Activated B cell treated with CpG ODN at 0.5 μM for 24 hours (primary cell): ENCODE measurements at regions not wholly inside any gene's neighbourhood (a gene's known extent, or its start where the extent isn't known, plus 50 kb on each side); places are given as distances from the start of the nearest gene placed in this dataset.

Experiments used
- ATAC-seq: fragments of 200-7000 bp; cut with Tn5 transposase; one replicate; pipeline ENCODE4 v1.10.0; 2021; ENCODE audit warnings: low read depth, mild to moderate bottlenecking, moderate library complexity
- CTCF ChIA-PET: fragments of 350-600 bp; sonication (Branson Sonifier 250); formaldehyde crosslinking; loops from one replicate; lab custom pipeline; 2021; ENCODE audit warnings: antibody characterized with exemption; lab: Charles Lee
- POLR2A ChIA-PET: fragments of 350-600 bp; sonication (Branson Sonifier 250); formaldehyde crosslinking; loops from one replicate; lab custom pipeline; 2021; ENCODE audit warnings: antibody characterized with exemption; lab: Charles Lee
- DNase-seq: peaks from one replicate; pipeline ENCODE4 v3.0.0; 2022
- H3K27ac Mint-ChIP-seq: one replicate; pipeline ENCODE4 v1.8.0; 2020; ENCODE audit warnings: mixed read lengths
- H3K27me3 Mint-ChIP-seq: one replicate; pipeline ENCODE4 v1.8.0; 2021; ENCODE audit warnings: mixed read lengths
- H3K36me3 Mint-ChIP-seq: one replicate; pipeline ENCODE4 v1.8.0; 2021; ENCODE audit warnings: low read depth, mixed read lengths
- H3K4me1 Mint-ChIP-seq: one replicate; pipeline ENCODE4 v1.8.0; 2021; ENCODE audit warnings: mixed read lengths
- H3K4me3 Mint-ChIP-seq: one replicate; pipeline ENCODE4 v1.8.0; 2020; ENCODE audit warnings: mild to moderate bottlenecking, mixed read lengths
- H3K9me3 Mint-ChIP-seq: one replicate; pipeline ENCODE4 v1.8.0; 2020; ENCODE audit warnings: mixed read lengths
- CTCF ChIP-seq: fragments of 200-600 bp; IDR thresholded peaks from one replicate; pipeline ENCODE4 v1.8.0; 2022; ENCODE audit warnings: antibody characterized with exemption, mild to moderate bottlenecking
- intact Hi-C: fragments of 100-400 bp; cut with micrococcal nuclease; formaldehyde crosslinking; loops from one replicate; pipeline ENCODE4 v1.15.1; 2024

GRCh38 chr21:22201669-22202068 is 1203.5 kb downstream of the NCAM2 start:
- POLR2A ChIA-PET = no interaction called here

GRCh38 chr21:22209304-22209700 is 1211.1 kb downstream of the NCAM2 start:
- no peak for TF ChIP-seq CTCF
- ATAC-seq = no peak
- Mint-ChIP-seq H3K4me1 (no peaks in the 10 kb centered on the region), H3K9me3 (peaks cover 6% of the 10 kb centered on the region), H3K4me3 (no peak overlapping the region), H3K27ac (no peak overlapping the region), H3K27me3 (no peaks in the 10 kb centered on the region), H3K36me3 (no peaks in the 10 kb centered on the region)
- ChIA-PET CTCF (no interaction called here), POLR2A (no interaction called here)
- intact Hi-C loops = no loop called here
- no peak for DNase-seq

More at GRCh38 chr21:22201669-22202068, 1203.5 kb downstream of the NCAM2 start:
- H3K36me3 Mint-ChIP-seq = no peaks in the 10 kb centered on the region
- no peak for DNase-seq
- intact Hi-C loops = no loop called here
- H3K27ac Mint-ChIP-seq = no peak overlapping the region
- TF ChIP-seq CTCF = no peak
- H3K27me3 Mint-ChIP-seq = no peaks in the 10 kb centered on the region
- H3K9me3 Mint-ChIP-seq = no peaks in the 10 kb centered on the region
- H3K4me1 Mint-ChIP-seq = no peaks in the 10 kb centered on the region
- CTCF ChIA-PET = no interaction called here
- no peak overlapping the region for H3K4me3 Mint-ChIP-seq
- no peak for ATAC-seq

- Mint-ChIP-seq H3K27me3 (no peaks in the 10 kb centered on the region), H3K9me3 (peaks cover 6% of the 10 kb centered on the region), H3K4me1 (no peaks in the 10 kb centered on the region), H3K4me3 (no peak overlapping the region), H3K27ac (no peak overlapping the region), H3K36me3 (no peaks in the 10 kb centered on the region)
- ChIA-PET POLR2A (no interaction called here), CTCF (no interaction called here)
- TF ChIP-seq CTCF = no peak
- no peak for DNase-seq
- intact Hi-C loops = no loop called here
- no peak for ATAC-seq
Measured at GRCh38 chr21:22211943-22212342, 1213.7 kb downstream of the NCAM2 start.

GRCh38 chr21:22223385-22223784 is 1225.2 kb downstream of the NCAM2 start:
- POLR2A ChIA-PET = no interaction called here
- H3K27me3 Mint-ChIP-seq = no peaks in the 10 kb centered on the region
- CTCF ChIA-PET = no interaction called here
- H3K27ac Mint-ChIP-seq = no peak overlapping the region
- H3K4me1 Mint-ChIP-seq = peaks cover 1% of the 10 kb centered on the region
- peaks cover 2% of the 10 kb centered on the region for H3K9me3 Mint-ChIP-seq
- DNase-seq (no peak), ATAC-seq (peak; percentile 49)
- intact Hi-C loops = no loop called here
- TF ChIP-seq CTCF = no peak
- no peak overlapping the region for H3K4me3 Mint-ChIP-seq
- no peaks in the 10 kb centered on the region for H3K36me3 Mint-ChIP-seq

GRCh38 chr21:22224261-22224660 is 1226.1 kb downstream of the NCAM2 start:
- intact Hi-C loops = no loop called here

More at GRCh38 chr21:22224261-22224660, 1226.1 kb downstream of the NCAM2 start:
- H3K4me1 Mint-ChIP-seq = peaks cover 1% of the 10 kb centered on the region
- H3K4me3 Mint-ChIP-seq = no peak overlapping the region
- no peaks in the 10 kb centered on the region for H3K27me3 Mint-ChIP-seq
- ATAC-seq (peak; percentile 47), DNase-seq (no peak)
- H3K27ac Mint-ChIP-seq = no peak overlapping the region
- CTCF ChIA-PET = no interaction called here
- no peaks in the 10 kb centered on the region for H3K36me3 Mint-ChIP-seq
- H3K9me3 Mint-ChIP-seq = peaks cover 2% of the 10 kb centered on the region
- POLR2A ChIA-PET = no interaction called here
- no peak for TF ChIP-seq CTCF
